H9 (cell line): ENCODE measurements at regions not wholly inside any gene's neighbourhood (a gene's known extent, or its start where the extent isn't known, plus 50 kb on each side); places are given as distances from the start of the nearest gene placed in this dataset.

ENCODE experiments used
- DNase-seq: peaks from one replicate; pipeline ENCODE4 v3.0.0-alpha.2; 2017
- H2AFZ ChIP-seq: one replicate; pipeline ENCODE4 v1.6.1; 2013; ENCODE audit warnings: mild to moderate bottlenecking, low read length, control low read depth, moderate library complexity
- H2AK5ac ChIP-seq: 2 replicates; pipeline ENCODE4 v1.6.1; 2013; ENCODE audit warnings: low read length, control low read depth, mixed read lengths; ENCODE audit not compliant: insufficient read length
- H2BK120ac ChIP-seq: one replicate; pipeline ENCODE4 v1.6.1; 2013; ENCODE audit warnings: low read depth, mild to moderate bottlenecking, low read length, control low read depth, inconsistent platforms; ENCODE audit not compliant: poor library complexity, severe bottlenecking
- H2BK12ac ChIP-seq: 2 replicates; pipeline ENCODE4 v1.6.1; 2013; ENCODE audit warnings: low read length, control low read depth, mixed read lengths, low read depth; ENCODE audit not compliant: insufficient read length
- H2BK15ac ChIP-seq: 2 replicates; pipeline ENCODE4 v1.6.1; 2013; ENCODE audit warnings: low read depth, low read length, control low read depth
- H2BK20ac ChIP-seq: one replicate; pipeline ENCODE4 v1.6.1; 2013; ENCODE audit warnings: low read depth, mild to moderate bottlenecking, low read length, control low read depth, inconsistent platforms; ENCODE audit not compliant: poor library complexity, severe bottlenecking
- H2BK5ac ChIP-seq: 2 replicates; pipeline ENCODE4 v1.6.1; 2013; ENCODE audit warnings: low read length, control low read depth, mixed read lengths; ENCODE audit not compliant: insufficient read length
- H3K14ac ChIP-seq: 2 replicates; pipeline ENCODE4 v1.6.1; 2013; ENCODE audit warnings: low read length, control low read depth; ENCODE audit not compliant: insufficient read depth
- H3K18ac ChIP-seq: 2 replicates; pipeline ENCODE4 v1.6.1; 2013; ENCODE audit warnings: low read depth, mild to moderate bottlenecking, mixed read lengths, low read length, control low read depth; ENCODE audit not compliant: insufficient read length
- H3K23ac ChIP-seq: 2 replicates; pipeline ENCODE4 v1.6.1; 2013; ENCODE audit warnings: low read length, control low read depth, mixed read lengths, low read depth; ENCODE audit not compliant: insufficient read length
- H3K23me2 ChIP-seq: 2 replicates; pipeline ENCODE4 v1.6.1; 2013; ENCODE audit warnings: low read depth, mild to moderate bottlenecking, mixed read lengths, low read length, control low read depth; ENCODE audit not compliant: insufficient read length, poor library complexity, severe bottlenecking
- H3K27ac ChIP-seq: 2 replicates; pipeline ENCODE4 v1.5.1; 2013; ENCODE audit warnings: low read length, control low read depth, mixed read lengths, low read depth; ENCODE audit not compliant: insufficient read length
- H3K27me3 ChIP-seq: 2 replicates; pipeline ENCODE4 v1.6.1; 2013; ENCODE audit warnings: low read length, control low read depth, inconsistent platforms; ENCODE audit not compliant: insufficient read depth
- H3K4ac ChIP-seq: 2 replicates; pipeline ENCODE4 v1.6.1; 2013; ENCODE audit warnings: low read depth, mild to moderate bottlenecking, control low read depth, inconsistent platforms, low read length, moderate library complexity
- H3K4me1 ChIP-seq: 2 replicates; pipeline ENCODE4 v1.6.1; 2013; ENCODE audit warnings: low read length, control low read depth, inconsistent platforms; ENCODE audit not compliant: insufficient read depth
- H3K4me2 ChIP-seq: 2 replicates; pipeline ENCODE4 v1.6.1; 2013; ENCODE audit warnings: low read length, control low read depth, mixed read lengths; ENCODE audit not compliant: insufficient read length, insufficient read depth
- H3K56ac ChIP-seq: 2 replicates; pipeline ENCODE4 v1.6.1; 2013; ENCODE audit warnings: low read depth, mild to moderate bottlenecking, mixed read lengths, low read length, control low read depth; ENCODE audit not compliant: insufficient read length
- H3K79me1 ChIP-seq: 2 replicates; pipeline ENCODE4 v1.6.1; 2013; ENCODE audit warnings: low read depth, mild to moderate bottlenecking, moderate library complexity, low read length, control low read depth, inconsistent platforms; ENCODE audit not compliant: insufficient read depth, poor library complexity, severe bottlenecking
- H3K79me2 ChIP-seq: 2 replicates; pipeline ENCODE4 v1.6.1; 2013; ENCODE audit warnings: low read length, control low read depth, inconsistent platforms; ENCODE audit not compliant: insufficient read depth
- H3K9ac ChIP-seq: 2 replicates; pipeline ENCODE4 v1.6.1; 2013; ENCODE audit warnings: low read length, control low read depth, mixed read lengths; ENCODE audit not compliant: insufficient read length; ENCODE audit errors: extremely low read depth
- H3K9me3 ChIP-seq: one replicate; pipeline ENCODE4 v1.6.1; 2013; ENCODE audit warnings: low read depth, low read length, inconsistent platforms; ENCODE audit not compliant: control insufficient read depth
- H3T11ph ChIP-seq: one replicate; pipeline ENCODE4 v1.6.1; 2013; ENCODE audit warnings: mild to moderate bottlenecking, low read length, control low read depth, inconsistent platforms
- H4K20me1 ChIP-seq: one replicate; pipeline ENCODE4 v1.6.1; 2013; ENCODE audit not compliant: control insufficient read depth, insufficient read length, insufficient read depth
- H4K5ac ChIP-seq: 2 replicates; pipeline ENCODE4 v1.6.1; 2013; ENCODE audit warnings: low read depth, mild to moderate bottlenecking, mixed read lengths, low read length, control low read depth; ENCODE audit not compliant: insufficient read length
- H4K8ac ChIP-seq: replicated peaks from 2 replicates; pipeline ENCODE4 v1.6.1; 2013; ENCODE audit warnings: low read length, control low read depth, mixed read lengths, low read depth; ENCODE audit not compliant: insufficient read length
- H4K91ac ChIP-seq: 2 replicates; pipeline ENCODE4 v1.6.1; 2013; ENCODE audit warnings: low read depth, mild to moderate bottlenecking, moderate library complexity, mixed read lengths, low read length, control low read depth; ENCODE audit not compliant: insufficient read length
- H3K27ac Mint-ChIP-seq, 3 experiments: 2 replicates in 2 of 3; 3 replicates in 1 of 3; pipeline ENCODE4 v1.8.0; 2020 to 2021; ENCODE audit warnings: mixed read lengths in 3 of 3, mild to moderate bottlenecking in 1 of 3, moderate library complexity in 1 of 3
- H3K27me3 Mint-ChIP-seq: 2 replicates; pipeline ENCODE4 v1.8.0; 2021; ENCODE audit warnings: low read depth, mild to moderate bottlenecking, moderate library complexity, mixed read lengths
- H3K36me3 Mint-ChIP-seq, 3 experiments: 2 replicates in 2 of 3; 3 replicates in 1 of 3; pipeline ENCODE4 v1.8.0; 2020 to 2021; ENCODE audit warnings: low read depth in 3 of 3, mixed read lengths in 3 of 3; ENCODE audit not compliant: insufficient read depth in 1 of 3
- H3K4me1 Mint-ChIP-seq, 2 experiments: 2 replicates each; pipeline ENCODE4 v1.8.0; 2020; ENCODE audit warnings: mixed read lengths in 2 of 2
- H3K4me3 Mint-ChIP-seq, 2 experiments: 2 replicates in 1 of 2; 3 replicates in 1 of 2; pipeline ENCODE4 v1.8.0; 2020 to 2021; ENCODE audit warnings: mild to moderate bottlenecking in 2 of 2, mixed read lengths in 2 of 2, moderate library complexity in 1 of 2
- H3K9me3 Mint-ChIP-seq, 2 experiments: 2 replicates in 1 of 2; 3 replicates in 1 of 2; pipeline ENCODE4 v1.8.0; 2020; ENCODE audit warnings: mild to moderate bottlenecking in 2 of 2, mixed read lengths in 2 of 2, moderate library complexity in 1 of 2
- CTCF ChIP-seq: fragments of 200-600 bp; sonication (generic); conservative IDR thresholded peaks from 3 replicates; pipeline ENCODE4 v1.8.0; 2021; ENCODE audit warnings: antibody characterized with exemption, mild to moderate bottlenecking
- WGBS: extraction: QIAGEN DNeasy Blood & Tissue Kit; methylation state at CpG from one replicate; pipeline ENCODE4 v1.1.7; 2013; ENCODE audit warnings: missing lambda C conversion rate, low lambda C conversion rate, mixed read lengths; ENCODE audit not compliant: insufficient read length; ENCODE audit errors: extremely low coverage; 5-methylcytosine and 5-hydroxymethylcytosine counted together

DNA sequence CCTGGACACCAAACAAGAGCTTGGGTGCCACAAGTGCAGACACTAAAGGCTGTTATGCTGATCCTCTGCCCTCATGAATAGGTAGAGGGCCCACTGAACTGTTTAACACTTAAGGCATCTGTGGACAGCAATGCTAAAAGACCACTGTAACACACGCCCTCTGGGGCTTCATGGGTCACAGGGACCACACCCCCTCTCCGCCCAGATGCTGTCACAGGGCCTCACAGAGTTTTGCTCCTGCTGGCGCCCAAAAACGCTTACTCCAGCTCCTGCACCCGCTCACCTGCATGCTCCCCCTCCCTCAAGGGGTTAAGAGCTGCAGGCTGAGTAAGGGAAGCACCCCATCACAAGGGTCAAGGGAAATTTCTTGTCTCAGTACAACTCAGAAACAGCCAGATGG, 141.8 kb upstream of the NUDT4 start:
- H3K27me3 ChIP-seq: no peaks in the 10 kb centered on the region
- H4K20me1 ChIP-seq: no peaks in the 10 kb centered on the region
- no peak overlapping the region for H3K9ac ChIP-seq
- Mint-ChIP-seq H3K27ac (no peak overlapping the region), H3K4me1 (no peaks in the 10 kb centered on the region; a peak in 1 of 4 replicates), H3K36me3 (peaks cover 2 to 15% (median 5%) of the 10 kb centered on the region in 3 experiments; a peak in 5 of 7 replicates), H3K4me3 (no peak overlapping the region), H3K27me3 (peaks cover 4% of the 10 kb centered on the region), H3K9me3 (peaks cover 14 to 16% of the 10 kb centered on the region in 2 experiments)
- H2AK5ac ChIP-seq: no peak overlapping the region
- H3K23me2 ChIP-seq: no peaks in the 10 kb centered on the region
- no peak for DNase-seq
- no peak overlapping the region for H2AFZ ChIP-seq
- no peak overlapping the region for H4K8ac ChIP-seq
- H3K9me3 ChIP-seq: no peaks in the 10 kb centered on the region
- H3K56ac ChIP-seq: no peak overlapping the region
- TF ChIP-seq CTCF: no peak
- no peaks in the 10 kb centered on the region for H3K79me2 ChIP-seq
- H4K91ac ChIP-seq: no peak overlapping the region
- H2BK20ac ChIP-seq: no peak overlapping the region
- H3K27ac ChIP-seq: no peak overlapping the region
- no peak overlapping the region for H3K23ac ChIP-seq
- H2BK120ac ChIP-seq: no peak overlapping the region
- H3K4ac ChIP-seq: no peak overlapping the region
- no peak overlapping the region for H3K18ac ChIP-seq
- no CpG with 5 or more reads among the region's 5 CpGs for WGBS
- no peak overlapping the region for H2BK5ac ChIP-seq
- no peaks in the 10 kb centered on the region for H3K4me1 ChIP-seq
- no peak overlapping the region for H3K14ac ChIP-seq
- H3T11ph ChIP-seq: no peak overlapping the region
- H4K5ac ChIP-seq: no peak overlapping the region
- no peaks in the 10 kb centered on the region for H3K79me1 ChIP-seq
- H3K4me2 ChIP-seq: no peak overlapping the region
- H2BK12ac ChIP-seq: no peak overlapping the region
- no peak overlapping the region for H2BK15ac ChIP-seq
